ENCODE measurements at regions not wholly inside any gene's neighbourhood (a gene's known extent, or its start where the extent isn't known, plus 50 kb on each side); places are given as distances from the start of the nearest gene placed in this dataset.

- H3K4me3 ChIP-seq (ENCODE audit: low read depth, low read length) = no peak overlapping the region
- no peak for DNase-seq (ENCODE audit: low read depth)
- TF ChIP-seq CTCF (IDR thresholded peaks at IDR 0.05; ENCODE audit: insufficient read depth, low read depth, low read length) = no peak
These were observed 1063.3 kb downstream of the ADGRL3 start for GRCh38 chr4:62263454-62263853.

GRCh38 chr4:62262676-62263075 is 1062.5 kb downstream of the ADGRL3 start:
- DNase-seq (ENCODE audit: low read depth) = no peak
- TF ChIP-seq CTCF (IDR thresholded peaks at IDR 0.05; ENCODE audit: insufficient read depth, low read depth, low read length) = no peak
- H3K4me3 ChIP-seq (ENCODE audit: low read depth, low read length) = no peak overlapping the region

- H3K4me3 ChIP-seq (ENCODE audit: low read depth, low read length) = no peak overlapping the region
These were observed 1060.1 kb downstream of the ADGRL3 start for GRCh38 chr4:62260254-62260653.

GRCh38 chr4:62256479-62256878 is 1056.4 kb downstream of the ADGRL3 start:
- no peak overlapping the region for H3K4me3 ChIP-seq (ENCODE audit: low read depth, low read length)
- no peak for TF ChIP-seq CTCF (IDR thresholded peaks at IDR 0.05; ENCODE audit: insufficient read depth, low read depth, low read length)
- no peak for DNase-seq (ENCODE audit: low read depth)

More at GRCh38 chr4:62260254-62260653, 1060.1 kb downstream of the ADGRL3 start:
- no peak for TF ChIP-seq CTCF (IDR thresholded peaks at IDR 0.05; ENCODE audit: insufficient read depth, low read depth, low read length)
- DNase-seq (ENCODE audit: low read depth) = no peak

GRCh38 chr4:62252728-62253127 is 1052.6 kb downstream of the ADGRL3 start:
- TF ChIP-seq CTCF (IDR thresholded peaks at IDR 0.05; ENCODE audit: insufficient read depth, low read depth, low read length) = no peak
- H3K4me3 ChIP-seq (ENCODE audit: low read depth, low read length) = no peak overlapping the region
- DNase-seq (ENCODE audit: low read depth) = no peak

GRCh38 chr4:62250100-62250499 is 1050.0 kb downstream of the ADGRL3 start:
- no peak for DNase-seq (ENCODE audit: low read depth)
- TF ChIP-seq CTCF (IDR thresholded peaks at IDR 0.05; ENCODE audit: insufficient read depth, low read depth, low read length) = no peak
- H3K4me3 ChIP-seq (ENCODE audit: low read depth, low read length) = no peak overlapping the region

GRCh38 chr4:62243895-62244294 is 1043.8 kb downstream of the ADGRL3 start:
- DNase-seq (ENCODE audit: low read depth) = no peak
- no peak for TF ChIP-seq CTCF (IDR thresholded peaks at IDR 0.05; ENCODE audit: insufficient read depth, low read depth, low read length)
- no peak overlapping the region for H3K4me3 ChIP-seq (ENCODE audit: low read depth, low read length)
